GM18861 (cell line): ENCODE measurements at regions not wholly inside any gene's neighbourhood (a gene's known extent, or its start where the extent isn't known, plus 50 kb on each side); places are given as distances from the start of the nearest gene placed in this dataset.

Experiments
- ATAC-seq: cut with Tn5 transposase; IDR thresholded peaks from one replicate; pipeline ENCODE4 v1.9.1; 2021; ENCODE audit not compliant: unreplicated experiment

GRCh38 chr9:21561502-21561901 is 79.4 kb upstream of the IFNE start:
- ATAC-seq: no peak

GRCh38 chr9:21564175-21564574 is 82.1 kb upstream of the IFNE start:
- ATAC-seq: no peak

- ATAC-seq: no peak
These were observed 83.0 kb upstream of the IFNE start for GRCh38 chr9:21565155-21565554.

- ATAC-seq: no peak
These were observed 85.8 kb upstream of the IFNE start for GRCh38 chr9:21567926-21568325.

- no peak for ATAC-seq
These were observed 86.4 kb upstream of the IFNE start for GRCh38 chr9:21568484-21568883.

- no peak for ATAC-seq
These were observed 87.6 kb upstream of the IFNE start for GRCh38 chr9:21569721-21570120.

- no peak for ATAC-seq
These were observed 88.6 kb upstream of the IFNE start for GRCh38 chr9:21570643-21571275.

GRCh38 chr9:21574261-21574660 is 92.1 kb upstream of the IFNE start:
- ATAC-seq: no peak

GRCh38 chr9:21576331-21577189 is 94.4 kb upstream of the IFNE start:
- ATAC-seq: no peak

- ATAC-seq: no peak
These were observed 97.1 kb upstream of the IFNE start for GRCh38 chr9:21579247-21579671.

GRCh38 chr9:21579743-21580142 is 97.6 kb upstream of the IFNE start:
- no peak for ATAC-seq

- no peak for ATAC-seq
These were observed 98.7 kb upstream of the IFNE start for GRCh38 chr9:21580636-21581378.

- ATAC-seq: no peak
These were observed 101.7 kb upstream of the IFNE start for GRCh38 chr9:21583628-21584377.

GRCh38 chr9:21584890-21585289 is 102.8 kb upstream of the IFNE start:
- ATAC-seq: no peak

- no peak for ATAC-seq
These were observed 103.9 kb upstream of the IFNE start for GRCh38 chr9:21585756-21586752.

- no peak for ATAC-seq
These were observed 107.4 kb upstream of the IFNE start for GRCh38 chr9:21589344-21590056.

GRCh38 chr9:21590058-21590996 is 108.2 kb upstream of the IFNE start:
- no peak for ATAC-seq
